HG03469 (cell line): ENCODE measurements at regions not wholly inside any gene's neighbourhood (a gene's known extent, or its start where the extent isn't known, plus 50 kb on each side); places are given as distances from the start of the nearest gene placed in this dataset.
A peak's percentile ranks its signal among the peaks of the same experiment; 100 is the strongest.

Experiments
- ATAC-seq: cut with Tn5 transposase; IDR thresholded peaks from one replicate; pipeline ENCODE4 v1.9.1; 2021; ENCODE audit warnings: mild to moderate bottlenecking, moderate library complexity, moderate number of reproducible peaks; ENCODE audit not compliant: unreplicated experiment

DNA sequence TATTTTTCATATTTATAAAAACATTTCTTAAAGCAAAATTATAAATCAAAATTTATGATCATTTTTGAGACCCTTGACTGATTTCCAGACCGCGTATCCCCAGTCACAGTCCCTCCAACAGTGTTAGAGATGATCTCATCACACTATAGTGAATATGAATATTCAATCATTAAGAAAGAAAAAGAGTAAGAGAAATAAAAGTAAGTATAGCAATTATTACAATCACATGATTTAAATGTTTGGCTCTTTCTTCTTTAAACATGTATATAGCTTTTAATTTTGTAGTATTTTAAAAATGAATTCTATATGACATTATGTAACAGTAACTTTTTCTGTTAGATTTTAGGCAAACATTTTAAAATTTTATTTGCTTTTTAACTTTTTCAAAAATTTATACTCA lies 438.3 kb downstream of the RFPL4B start:
- ATAC-seq = no peak

DNA sequence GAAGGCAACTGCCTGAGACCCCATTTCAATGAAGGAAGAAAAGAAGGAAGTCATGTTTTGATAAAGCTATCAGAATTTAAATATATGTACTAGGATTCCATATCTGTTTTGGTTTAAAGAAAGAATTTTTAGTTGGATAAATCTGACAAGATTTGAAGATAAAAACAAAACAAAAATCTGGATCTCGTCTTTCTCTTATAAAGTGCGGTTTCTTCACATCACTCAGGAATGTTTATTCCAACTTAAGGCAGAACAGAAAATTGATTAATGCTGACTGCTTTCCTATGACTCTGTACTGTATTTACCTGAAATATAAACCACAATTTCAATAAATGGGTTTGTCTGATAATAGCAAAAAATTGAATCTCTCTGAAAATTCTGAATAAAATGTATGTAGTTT lies 439.7 kb downstream of the RFPL4B start:
- no peak for ATAC-seq

DNA sequence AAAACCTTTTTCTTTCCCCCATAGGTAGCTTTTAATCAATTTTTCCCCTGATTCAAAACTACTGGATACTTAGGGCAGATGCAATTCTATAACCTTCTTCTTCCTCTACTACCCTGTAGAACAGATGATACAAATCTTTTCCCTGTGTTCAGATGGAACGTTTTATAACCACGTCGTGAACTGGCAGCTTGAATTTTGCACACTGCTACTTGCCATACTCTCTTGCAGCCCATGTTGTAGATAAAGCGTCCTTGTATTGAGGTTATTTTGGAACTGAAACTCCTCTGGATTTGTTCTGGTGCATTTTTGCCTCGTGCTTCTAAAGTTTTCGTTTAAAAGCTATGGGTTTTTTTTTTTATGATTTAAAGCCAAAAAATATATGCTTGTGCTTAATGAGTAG lies 440.2 kb downstream of the RFPL4B start:
- no peak for ATAC-seq

DNA sequence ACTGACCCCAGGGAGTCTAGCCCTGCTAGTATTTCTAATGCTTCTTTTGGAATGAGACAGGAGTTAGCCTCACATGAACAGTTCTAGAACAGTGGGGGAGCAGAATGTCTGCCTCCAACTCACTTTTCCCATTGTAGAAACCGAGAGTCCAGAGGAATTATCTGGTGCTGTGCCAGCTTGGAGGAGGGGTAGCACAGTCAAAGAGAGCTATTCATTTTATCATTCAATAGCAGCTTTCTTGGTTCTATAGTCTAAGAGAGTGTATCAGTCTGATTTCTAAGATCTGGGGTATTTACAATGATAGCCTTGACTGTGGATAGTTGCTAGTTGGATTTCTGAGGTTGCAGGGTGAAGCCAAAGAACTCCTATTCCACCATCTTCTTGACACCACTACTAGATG lies 448.2 kb downstream of the RFPL4B start:
- no peak for ATAC-seq

DNA sequence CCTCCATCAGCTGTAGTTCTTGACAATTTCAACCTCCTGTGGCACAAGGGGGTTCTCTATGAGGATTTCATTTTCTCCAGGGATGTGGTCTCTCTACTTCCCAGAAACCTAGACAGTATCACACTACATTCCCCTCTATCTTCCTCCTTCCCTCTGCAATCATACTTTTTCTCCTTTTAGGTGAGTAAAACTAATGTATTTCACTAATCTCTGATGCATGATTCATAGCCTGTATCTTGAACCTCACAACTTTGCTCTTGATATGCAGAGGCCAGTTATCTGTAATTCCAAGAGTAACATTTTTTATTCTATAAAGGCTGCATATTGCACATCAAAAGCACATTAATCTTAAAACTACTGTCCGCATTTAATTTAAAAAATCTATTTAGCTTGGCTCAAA lies 449.6 kb downstream of the RFPL4B start:
- no peak for ATAC-seq

DNA sequence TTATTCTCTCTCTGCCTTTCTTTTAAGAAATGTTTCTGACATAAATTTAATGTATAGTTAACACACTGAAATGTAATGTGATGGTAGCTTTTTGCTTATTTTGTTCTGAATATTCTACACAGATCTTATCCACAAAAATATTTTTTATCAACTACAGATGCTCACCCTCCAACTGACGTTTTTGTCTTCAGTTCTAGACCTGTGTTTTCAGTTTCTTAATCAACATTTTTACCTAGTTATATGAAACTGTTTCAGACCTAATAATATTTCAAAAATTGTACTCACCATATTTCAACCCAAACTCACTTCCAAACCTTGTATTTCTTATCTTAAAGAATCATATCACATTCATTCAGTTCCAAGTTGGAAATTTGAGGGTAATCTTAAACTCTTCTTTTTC lies 452.8 kb downstream of the RFPL4B start:
- no peak for ATAC-seq

DNA sequence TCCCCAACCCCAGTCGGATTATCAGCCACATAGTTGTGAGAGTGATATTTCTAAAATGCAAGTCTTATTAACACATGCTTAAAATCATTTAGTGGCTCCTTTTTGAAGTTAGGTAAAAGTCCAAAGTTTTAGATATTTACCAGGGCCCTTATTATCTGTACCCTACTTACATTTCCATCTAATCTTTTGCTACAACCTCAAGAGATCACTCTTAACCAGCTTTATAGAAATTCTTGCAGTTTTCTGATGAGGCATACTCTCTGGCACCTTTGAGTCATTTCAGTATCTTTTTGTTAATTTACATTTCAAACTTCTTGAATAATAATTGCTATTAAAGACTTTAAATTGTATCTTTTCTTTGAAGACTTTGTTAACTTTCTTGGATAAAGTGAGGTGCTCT lies 453.3 kb downstream of the RFPL4B start:
- ATAC-seq = no peak

DNA sequence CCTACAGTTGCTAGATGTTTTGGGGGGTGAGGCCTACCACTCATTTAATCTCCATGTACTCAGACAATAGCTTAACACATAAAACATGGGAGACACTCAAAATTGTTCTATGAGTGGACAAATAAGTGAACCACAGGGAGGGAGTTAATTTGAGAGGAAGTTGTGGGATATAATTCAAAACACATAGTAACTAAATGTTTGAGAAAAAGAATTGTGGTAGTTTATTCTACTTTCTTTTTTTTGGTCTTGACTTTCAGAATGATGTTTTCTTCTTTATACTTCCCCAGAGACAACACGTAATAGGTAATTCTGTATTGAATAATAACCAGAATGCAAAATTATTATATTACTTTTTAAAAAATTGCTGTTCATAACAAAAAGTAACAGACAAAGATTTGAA lies 453.8 kb downstream of the RFPL4B start:
- ATAC-seq = no peak

DNA sequence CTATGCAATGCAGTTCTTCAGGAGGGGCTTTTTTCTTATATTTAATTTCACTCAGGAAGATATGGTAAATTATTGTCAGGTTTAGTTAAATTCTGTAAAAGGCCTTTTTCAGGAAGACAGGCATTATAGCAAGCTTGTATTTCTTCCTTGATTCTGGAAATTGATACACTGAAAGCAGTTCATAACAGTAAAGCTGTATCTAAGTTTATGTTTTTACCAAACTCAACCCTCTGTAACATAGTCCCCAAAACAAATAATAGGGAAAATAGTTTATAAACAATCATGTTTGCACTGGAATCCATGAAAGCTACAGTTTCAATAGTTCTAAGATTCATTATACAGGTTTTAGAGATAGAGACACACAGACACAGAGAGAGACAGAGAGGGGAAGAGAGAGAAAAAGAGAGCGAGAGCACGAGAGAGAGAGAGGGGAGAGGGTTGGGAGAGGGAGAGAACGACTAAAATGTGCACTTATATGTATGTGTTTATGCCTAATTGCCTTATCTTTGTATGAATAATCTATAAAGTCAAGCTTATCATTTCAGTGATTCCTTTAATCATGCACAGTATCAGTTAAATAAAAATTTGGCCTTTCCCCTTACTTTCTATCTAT lies 454.4 kb downstream of the RFPL4B start:
- no peak for ATAC-seq

DNA sequence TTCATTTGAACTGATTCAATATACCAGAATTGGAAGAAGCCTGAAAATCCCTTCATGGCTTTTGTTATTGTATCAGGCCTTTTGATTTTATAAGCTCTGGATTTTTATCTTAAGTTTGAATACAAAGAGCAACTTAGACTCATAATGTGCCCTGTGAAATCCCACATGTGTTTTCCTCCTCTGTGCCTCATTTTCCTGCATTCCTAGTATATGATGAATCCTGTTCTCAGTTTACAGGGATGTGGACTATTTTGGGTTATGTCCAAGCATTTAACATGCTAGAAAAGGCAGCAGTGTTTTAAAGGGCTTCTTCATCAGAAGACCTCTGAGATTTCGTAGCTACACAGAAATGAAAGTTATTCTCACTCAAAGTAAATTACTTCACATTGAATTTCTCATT lies 455.0 kb downstream of the RFPL4B start:
- ATAC-seq = no peak

DNA sequence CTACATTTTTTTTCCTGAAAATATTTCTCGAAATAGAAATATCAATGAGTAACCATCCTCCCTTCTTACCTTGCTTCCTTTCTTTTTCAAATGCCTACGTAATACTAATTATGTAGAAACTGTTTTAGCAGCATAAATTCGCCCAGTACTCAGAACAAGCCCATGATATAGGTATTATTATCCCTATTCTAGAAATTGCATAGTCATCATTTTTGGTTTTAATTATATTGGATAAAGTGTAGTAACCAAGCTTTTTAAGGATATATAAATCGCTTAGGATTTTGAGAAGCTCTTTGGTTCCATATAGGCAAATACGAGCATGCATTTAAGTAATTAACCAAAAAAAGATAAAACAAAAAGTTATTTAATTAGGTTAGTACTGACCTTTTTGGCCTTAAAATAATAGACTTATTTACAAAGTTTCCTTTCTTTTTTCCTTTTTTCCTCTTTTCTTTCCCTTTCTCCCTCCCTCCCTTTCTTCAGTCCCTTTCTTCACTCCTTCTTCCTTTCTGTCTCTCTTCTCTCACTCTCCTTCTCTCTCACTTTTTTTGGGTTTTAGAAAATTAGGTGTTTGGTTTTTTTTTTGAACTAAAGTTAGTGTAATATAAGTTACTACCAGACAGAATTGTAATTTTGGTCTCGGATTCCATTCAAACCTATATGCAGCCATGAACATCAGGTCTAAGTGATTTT lies 457.7 kb downstream of the RFPL4B start:
- ATAC-seq = no peak

DNA sequence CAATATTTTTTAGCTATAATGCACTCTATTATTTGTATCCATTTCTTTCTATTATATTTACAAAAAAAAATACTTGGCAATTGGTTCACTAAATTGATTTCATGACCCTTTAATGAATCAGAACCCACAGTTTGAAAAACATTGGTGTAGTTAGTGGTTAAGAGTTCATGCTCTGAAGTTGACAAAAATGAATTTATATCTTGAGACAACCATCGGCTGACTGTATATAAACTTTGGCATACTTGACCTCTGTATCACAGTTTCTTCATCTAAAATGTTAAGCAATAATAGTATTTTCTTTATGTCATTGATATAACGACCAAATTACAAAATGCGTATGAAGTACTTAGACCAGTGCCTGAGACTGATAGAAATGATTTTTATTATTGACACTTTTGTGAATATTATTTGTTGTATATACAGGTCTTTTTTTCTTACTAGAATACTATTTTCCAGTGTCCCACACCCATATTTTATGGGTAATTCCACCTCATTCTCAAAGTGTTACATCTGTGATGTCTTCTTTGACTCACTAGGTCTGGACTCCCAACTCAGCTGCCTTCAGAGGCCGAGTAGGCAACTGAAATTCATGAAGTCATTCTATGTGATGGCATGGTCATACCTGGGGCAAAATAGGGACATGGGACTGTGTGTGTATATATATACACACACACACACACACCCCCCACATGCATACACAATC lies 459.2 kb downstream of the RFPL4B start:
- ATAC-seq = no peak

DNA sequence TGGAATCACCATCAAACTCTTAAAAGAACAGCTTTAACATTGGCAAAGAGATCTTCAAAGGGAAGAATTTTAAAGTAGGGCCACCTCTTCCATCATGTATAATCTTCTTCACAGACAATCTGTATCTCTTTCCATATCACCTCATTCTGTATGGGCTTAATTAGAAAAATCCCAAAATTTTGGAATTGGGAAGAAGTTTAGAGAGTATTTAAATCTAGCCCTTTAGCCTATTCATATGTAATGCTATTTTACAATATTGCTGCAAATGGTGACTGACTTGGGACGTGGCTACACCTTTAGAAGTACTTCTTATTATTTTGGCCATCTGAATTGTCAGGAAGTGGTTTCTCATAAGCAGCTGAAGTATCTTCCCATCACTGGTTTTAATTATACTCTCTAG lies 474.3 kb downstream of the RFPL4B start:
- no peak for ATAC-seq

DNA sequence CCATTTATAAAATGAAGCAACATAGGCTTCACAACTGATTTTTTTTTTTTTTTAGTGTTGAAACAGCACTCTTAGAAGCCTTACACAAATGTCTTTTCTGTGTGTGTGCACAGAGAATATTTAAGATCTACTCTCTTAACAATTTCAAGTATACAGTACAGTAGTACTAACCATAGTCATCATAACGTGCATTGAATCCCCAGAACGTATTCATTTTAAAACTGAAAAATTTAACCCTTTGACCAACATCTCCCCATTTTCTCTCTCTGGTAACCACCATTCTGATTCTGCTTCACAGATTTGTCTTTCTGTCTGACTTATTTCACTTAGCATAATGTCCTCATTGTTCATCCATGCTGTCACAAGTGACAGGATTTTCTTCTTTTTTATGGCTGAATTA lies 475.6 kb downstream of the RFPL4B start:
- no peak for ATAC-seq

DNA sequence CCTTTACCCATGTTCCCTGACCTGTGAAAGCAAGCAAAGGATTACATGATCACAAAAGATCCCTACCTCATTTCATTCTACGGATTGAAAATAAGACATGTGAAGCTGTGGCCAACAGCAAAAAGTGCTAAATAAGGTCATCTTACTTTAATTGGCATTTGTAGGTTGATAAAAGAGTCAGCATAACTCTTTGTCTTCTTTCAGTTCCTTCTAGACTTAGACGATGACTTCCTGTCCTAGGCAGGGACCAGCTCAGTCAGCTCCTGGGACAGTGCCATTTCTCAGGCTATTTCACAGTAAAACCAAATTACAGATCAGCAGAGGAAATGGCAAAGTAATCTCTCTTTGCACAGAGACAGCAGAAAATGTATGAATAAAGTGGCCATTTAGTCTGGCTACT lies 480.7 kb downstream of the RFPL4B start:
- ATAC-seq = peak; percentile 98

DNA sequence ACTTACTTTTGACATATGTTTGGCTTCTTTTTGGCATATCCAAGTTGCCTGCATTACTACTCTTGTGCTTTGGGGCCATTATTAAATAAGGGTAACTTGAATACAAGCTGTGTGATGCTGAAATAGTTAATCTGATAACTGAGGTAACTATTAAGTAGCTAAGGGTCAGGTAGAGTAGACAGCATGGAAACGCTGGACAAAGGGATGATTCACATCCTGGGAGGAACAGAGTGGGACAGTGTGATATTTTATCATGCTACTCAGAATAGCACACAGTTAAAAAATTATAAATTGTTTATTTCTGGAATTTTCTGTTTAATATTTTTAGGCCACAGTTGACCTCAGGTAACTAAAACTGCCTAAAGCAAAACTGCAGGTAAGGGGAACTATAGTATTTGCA lies 483.9 kb downstream of the RFPL4B start:
- no peak for ATAC-seq

DNA sequence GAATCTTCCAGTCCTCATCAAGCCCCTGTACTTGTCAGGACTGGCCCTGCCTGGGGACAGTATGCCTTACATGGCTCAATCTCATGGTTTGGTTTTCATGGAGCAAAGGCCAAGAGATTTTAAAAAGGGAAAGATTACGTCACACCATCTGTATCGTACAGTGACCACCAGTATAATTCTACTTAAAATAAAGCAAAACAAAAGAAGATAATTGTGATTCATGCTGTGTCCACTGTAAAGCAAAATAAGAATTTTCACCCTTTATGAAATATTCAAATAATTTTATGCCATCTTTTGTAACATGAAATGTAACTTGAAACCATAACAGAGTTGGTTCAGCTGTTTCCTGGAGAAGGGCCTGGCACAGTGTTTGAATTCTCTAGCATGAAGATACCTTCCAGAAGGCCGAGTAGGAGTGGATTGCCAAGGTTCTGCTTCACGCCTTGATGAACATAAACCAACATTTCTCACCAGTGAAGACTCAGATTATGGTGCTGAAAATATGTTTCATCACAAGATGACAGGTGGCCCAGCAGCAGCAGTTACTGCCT lies 486.5 kb downstream of the RFPL4B start:
- no peak for ATAC-seq

DNA sequence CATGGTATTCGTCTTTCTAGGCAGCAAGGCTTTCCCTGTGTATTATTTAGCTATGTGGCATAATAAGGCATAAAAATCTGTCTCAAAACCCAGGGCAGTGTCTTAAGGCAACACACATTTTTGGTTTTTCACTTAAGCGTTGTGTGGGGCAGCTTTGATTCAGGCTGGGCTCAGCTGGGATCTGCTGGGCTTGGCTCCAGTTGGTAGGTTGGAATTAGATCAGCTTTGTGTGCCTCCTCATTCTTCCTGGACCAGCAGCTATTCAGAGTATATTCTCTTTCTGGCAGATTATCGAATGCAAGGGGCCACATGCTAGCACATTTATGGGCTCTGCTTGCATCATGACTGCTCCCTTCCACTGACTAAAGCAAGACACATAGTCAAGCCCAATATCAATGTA lies 487.9 kb downstream of the RFPL4B start:
- ATAC-seq = no peak

DNA sequence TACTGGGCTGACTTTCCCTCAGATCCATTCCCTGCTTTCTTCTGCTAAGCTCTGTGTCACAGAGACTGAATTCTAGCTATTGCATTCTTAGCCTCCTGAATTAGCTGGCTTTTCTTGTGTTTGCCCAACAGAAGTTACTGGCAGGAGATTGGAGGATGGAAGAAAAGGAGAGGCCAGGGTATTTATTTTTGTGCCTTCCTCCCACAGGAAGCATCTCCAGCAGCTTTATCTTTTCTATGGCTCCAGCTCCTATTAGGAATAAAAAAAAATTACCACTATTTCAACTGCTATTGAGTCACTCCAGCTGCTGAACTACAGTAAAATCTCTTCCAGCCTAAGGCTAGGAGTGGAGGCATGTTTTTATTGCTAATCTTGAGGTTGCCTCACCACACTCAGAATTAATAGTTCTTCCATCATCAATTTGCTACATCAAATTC lies 492.4 kb downstream of the RFPL4B start:
- no peak for ATAC-seq

DNA sequence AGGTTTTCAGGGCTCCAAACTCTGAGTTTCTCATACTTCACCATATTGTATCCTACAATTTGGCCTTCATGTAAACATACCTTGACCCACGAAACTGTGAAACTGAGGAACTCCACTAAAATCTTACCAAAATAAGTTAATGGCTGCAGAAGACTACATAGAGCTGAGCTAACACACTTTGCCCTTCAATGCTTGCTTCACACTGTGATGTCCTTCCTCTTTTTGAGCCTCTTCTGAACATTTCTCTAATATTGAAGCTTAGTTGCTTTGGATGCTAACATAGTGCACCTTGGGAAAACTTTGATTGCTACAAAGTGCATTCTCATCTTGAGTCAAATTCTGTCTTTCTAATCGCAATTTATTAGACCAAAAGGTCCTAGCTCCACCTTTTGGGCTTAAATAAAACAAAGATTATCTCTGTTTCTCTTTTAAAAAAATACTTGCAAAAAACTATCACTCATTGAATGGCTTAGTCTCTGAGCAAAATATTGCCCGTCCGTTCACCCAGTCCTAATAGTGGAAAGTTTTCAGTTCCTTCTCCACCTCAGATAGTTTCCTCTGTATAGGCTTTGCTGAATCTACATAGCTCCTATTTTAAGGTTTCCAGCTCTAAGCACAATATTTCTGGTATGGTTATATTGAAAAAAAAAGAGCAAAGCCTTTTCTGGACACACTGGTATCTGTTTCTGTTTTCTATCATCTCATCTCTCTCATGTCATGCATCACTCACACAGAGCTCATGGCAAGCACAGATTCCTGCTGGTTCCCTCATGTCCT lies 494.6 kb downstream of the RFPL4B start:
- ATAC-seq = peak; percentile 71

DNA sequence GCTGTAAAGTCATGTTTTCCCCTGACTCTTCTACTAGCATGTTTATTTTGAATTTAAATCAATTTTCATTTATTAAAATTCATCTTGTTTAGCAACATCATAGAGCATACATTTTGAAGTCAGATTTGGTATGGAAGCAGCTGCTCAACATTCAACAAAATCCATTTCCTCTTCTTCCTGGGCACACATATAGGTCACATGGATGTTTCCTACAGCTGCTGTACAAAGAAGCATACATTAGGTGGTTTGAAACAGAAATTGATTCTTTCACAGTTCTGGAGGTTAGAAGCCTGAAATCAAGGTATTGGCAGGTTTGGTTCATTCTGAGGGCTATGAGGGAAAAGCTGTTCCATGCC lies 495.2 kb downstream of the RFPL4B start:
- peak; percentile 13 for ATAC-seq
